Breast epithelium (tissue), 4 donors: ENCODE measurements at regions not wholly inside any gene's neighbourhood (a gene's known extent, or its start where the extent isn't known, plus 50 kb on each side); places are given as distances from the start of the nearest gene placed in this dataset.

Experiments used
- DNase-seq, 2 donors: peaks; one replicate each; pipeline ENCODE4 v3.0.0-alpha.2; 2019; ENCODE audit warnings: low spot score in 2 of 2
- H3K27ac ChIP-seq, 2 donors: fragments of 200-600 bp; sonication (generic) in 1 of 2; one replicate each; pipeline ENCODE4 v1.5.1; 2016 to 2019; ENCODE audit warnings: mild to moderate bottlenecking in 1 of 2
- H3K27me3 ChIP-seq, 2 donors: fragments of 200-600 bp; sonication (generic) in 1 of 2; one replicate each; pipeline versions ENCODE4 v1.5.1 to v1.6.0; 2017 to 2019; ENCODE audit warnings: control low read depth in 1 of 2, mild to moderate bottlenecking in 1 of 2
- H3K36me3 ChIP-seq: fragments of 200-600 bp; one replicate; pipeline ENCODE4 v1.5.1; 2019
- H3K4me1 ChIP-seq, 2 donors: fragments of 200-600 bp; sonication (generic); one replicate each; pipeline ENCODE4 v1.5.1; 2016 to 2019; ENCODE audit warnings: control low read depth in 1 of 2
- H3K4me3 ChIP-seq, 3 donors: fragments of 200-600 bp; sonication (generic); 1 replicate in 2 of 3; 2 replicates in 1 of 3; pipeline ENCODE4 v1.5.1; 2016 to 2019; ENCODE audit warnings: mild to moderate bottlenecking in 3 of 3, moderate library complexity in 2 of 3
- H3K9me3 ChIP-seq, 2 donors: fragments of 200-600 bp; sonication (generic) in 1 of 2; one replicate each; pipeline ENCODE4 v1.5.1; 2016 to 2019; ENCODE audit warnings: control low read depth in 1 of 2
- CTCF ChIP-seq, 3 donors: fragments of 450-650 bp; IDR thresholded peaks; one replicate each; pipeline ENCODE4 v1.5.1; 2016 to 2017; ENCODE audit warnings: antibody characterized with exemption in 3 of 3, mild to moderate bottlenecking in 3 of 3, moderate library complexity in 3 of 3
- POLR2A ChIP-seq: fragments of 450-650 bp; IDR thresholded peaks from one replicate; pipeline ENCODE4 v1.6.1; 2016; ENCODE audit warnings: antibody characterized with exemption, mild to moderate bottlenecking, moderate library complexity
- POLR2AphosphoS5 ChIP-seq, 3 donors: sonication (generic); formaldehyde crosslinking; IDR thresholded peaks; one replicate each; pipeline ENCODE4 v1.6.1; 2017; ENCODE audit warnings: antibody characterized with exemption in 3 of 3
- intact Hi-C: fragments of 100-400 bp; cut with DNase I; formaldehyde crosslinking; loops from one replicate; pipeline ENCODE4 v1.15.1; 2023; ENCODE audit warnings: low total_unique reads

- TF ChIP-seq POLR2A (no peak), CTCF (IDR thresholded peaks at IDR 0.05) (no peak), POLR2AphosphoS5 (IDR thresholded peaks at IDR 0.05) (no peak)
- Histone ChIP-seq H3K27me3 (peaks cover 0 to 18% of the 10 kb centered on the region in 2 donors), H3K4me1 (no peaks in the 10 kb centered on the region), H3K36me3 (no peaks in the 10 kb centered on the region), H3K4me3 (peak overlapping the region in 2 of 3 donors; percentile 22 to 26), H3K27ac (no peak overlapping the region), H3K9me3 (no peaks in the 10 kb centered on the region)
- DNase-seq = no peak
- intact Hi-C loops = no loop called here
Observed at GRCh38 chr16:73233329-73233765, 185.4 kb upstream of the ZFHX3 start.

DNA sequence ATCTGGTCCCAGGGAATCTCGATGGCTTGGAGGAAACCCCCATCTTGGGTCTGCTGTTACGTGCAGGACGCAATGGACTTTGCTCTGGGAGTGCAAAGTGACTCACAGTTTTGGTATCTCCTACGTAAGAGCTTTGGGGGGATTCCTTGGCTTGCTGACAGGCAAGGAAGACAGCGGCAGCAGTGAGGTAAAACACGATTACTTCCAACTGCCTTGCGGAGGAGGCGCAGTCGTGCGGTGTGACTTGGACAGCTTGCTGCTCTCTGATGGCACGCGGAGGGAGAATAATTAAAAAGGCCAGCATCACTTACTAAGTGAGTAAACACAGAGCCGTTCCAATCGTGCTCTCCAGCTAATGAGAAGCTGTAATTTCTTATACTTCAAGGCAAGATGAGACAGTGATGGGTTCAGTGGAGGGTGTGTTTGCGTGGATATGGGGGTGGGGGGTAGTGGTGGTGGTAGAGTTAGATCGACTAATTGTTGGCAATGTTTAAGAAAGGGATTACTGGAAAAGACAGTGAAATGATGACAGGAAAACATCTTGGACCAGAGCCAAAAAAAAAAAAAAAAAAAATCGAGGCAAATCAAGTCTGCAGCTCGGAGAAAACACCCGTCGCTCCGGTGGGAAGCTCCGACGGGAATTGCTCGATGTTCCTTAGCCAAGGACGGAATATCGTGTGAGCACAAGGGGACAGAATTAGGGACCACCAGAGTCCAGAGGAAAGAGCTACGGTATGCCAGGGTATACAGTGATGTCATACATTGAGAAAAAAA is 184.8 kb upstream of the ZFHX3 start:
- H3K27ac ChIP-seq = no peak overlapping the region
- no peaks in the 10 kb centered on the region for H3K36me3 ChIP-seq
- peak overlapping the region in 2 of 3 donors; percentile 26 to 42 for H3K4me3 ChIP-seq
- no peaks in the 10 kb centered on the region for H3K9me3 ChIP-seq
- intact Hi-C loops = no loop called here
- DNase-seq = no peak
- peaks cover 0 to 18% of the 10 kb centered on the region in 2 donors for H3K27me3 ChIP-seq
- TF ChIP-seq POLR2A (no peak), POLR2AphosphoS5 (IDR thresholded peaks at IDR 0.05) (peak in 1 of 3 donors; percentile 35), CTCF (IDR thresholded peaks at IDR 0.05) (no peak)
- no peaks in the 10 kb centered on the region for H3K4me1 ChIP-seq

- Histone ChIP-seq H3K27ac (no peak overlapping the region), H3K4me1 (no peaks in the 10 kb centered on the region), H3K36me3 (no peaks in the 10 kb centered on the region), H3K9me3 (no peaks in the 10 kb centered on the region), H3K4me3 (peak overlapping the region in 1 of 3 donors; percentile 26), H3K27me3 (peaks cover 0 to 18% of the 10 kb centered on the region in 2 donors)
- TF ChIP-seq POLR2AphosphoS5 (IDR thresholded peaks at IDR 0.05) (no peak), CTCF (IDR thresholded peaks at IDR 0.05) (no peak), POLR2A (no peak)
- no peak for DNase-seq
- intact Hi-C loops = no loop called here
Observed at GRCh38 chr16:73231944-73232554, 184.1 kb upstream of the ZFHX3 start.

- intact Hi-C loops = no loop called here
- Histone ChIP-seq H3K36me3 (no peaks in the 10 kb centered on the region), H3K4me3 (no peak overlapping the region), H3K4me1 (no peaks in the 10 kb centered on the region), H3K27me3 (peaks cover 0 to 18% of the 10 kb centered on the region in 2 donors), H3K27ac (no peak overlapping the region), H3K9me3 (no peaks in the 10 kb centered on the region)
- no peak for TF ChIP-seq POLR2A
- no peak for TF ChIP-seq CTCF (IDR thresholded peaks at IDR 0.05)
- no peak for TF ChIP-seq POLR2AphosphoS5 (IDR thresholded peaks at IDR 0.05)
- DNase-seq = no peak
Observed at GRCh38 chr16:73231379-73231778, 183.5 kb upstream of the ZFHX3 start.

GRCh38 chr16:73230651-73231050 is 182.7 kb upstream of the ZFHX3 start:
- H3K36me3 ChIP-seq = no peaks in the 10 kb centered on the region
- no peak overlapping the region for H3K27ac ChIP-seq
- H3K4me1 ChIP-seq = no peaks in the 10 kb centered on the region
- no peak for DNase-seq
- no peaks in the 10 kb centered on the region for H3K9me3 ChIP-seq
- no peak overlapping the region for H3K4me3 ChIP-seq
- TF ChIP-seq POLR2A = no peak
- TF ChIP-seq POLR2AphosphoS5 (IDR thresholded peaks at IDR 0.05) = no peak
- TF ChIP-seq CTCF (IDR thresholded peaks at IDR 0.05) = no peak
- intact Hi-C loops = no loop called here
- peaks cover 0 to 16% of the 10 kb centered on the region in 2 donors for H3K27me3 ChIP-seq
